Right ventricle myocardium inferior (tissue), 1 donor: ENCODE measurements at regions not wholly inside any gene's neighbourhood (a gene's known extent, or its start where the extent isn't known, plus 50 kb on each side); places are given as distances from the start of the nearest gene placed in this dataset.

ENCODE experiments used
- ATAC-seq: fragments of 200-7000 bp; cut with Tn5 transposase; one replicate; pipeline ENCODE4 v1.9.1; 2020; ENCODE audit warnings: mild to moderate bottlenecking, moderate library complexity
- DNase-seq: peaks from one replicate; pipeline ENCODE4 v3.0.0; 2021; ENCODE audit errors: missing footprints
- intact Hi-C: fragments of 100-400 bp; cut with DNase I; formaldehyde crosslinking; loops from one replicate; pipeline ENCODE4 v1.11.0; 2022
- donor health status: DM: no; HTN: yes; CAD: no; lungs with severe emphysema.

GRCh38 chr6:145244349-145245100 is 490.8 kb downstream of the EPM2A start:
- no peak for DNase-seq

GRCh38 chr6:145245119-145245518 is 490.2 kb downstream of the EPM2A start:
- DNase-seq (no peak), ATAC-seq (peak; percentile 20)
- intact Hi-C loops: no loop called here

More at GRCh38 chr6:145244349-145245100, 490.8 kb downstream of the EPM2A start:
- ATAC-seq: no peak
- intact Hi-C loops: no loop called here

- ATAC-seq (no peak), DNase-seq (no peak)
- intact Hi-C loops: no loop called here
These were observed 487.5 kb downstream of the EPM2A start for GRCh38 chr6:145247692-145248419.

DNA sequence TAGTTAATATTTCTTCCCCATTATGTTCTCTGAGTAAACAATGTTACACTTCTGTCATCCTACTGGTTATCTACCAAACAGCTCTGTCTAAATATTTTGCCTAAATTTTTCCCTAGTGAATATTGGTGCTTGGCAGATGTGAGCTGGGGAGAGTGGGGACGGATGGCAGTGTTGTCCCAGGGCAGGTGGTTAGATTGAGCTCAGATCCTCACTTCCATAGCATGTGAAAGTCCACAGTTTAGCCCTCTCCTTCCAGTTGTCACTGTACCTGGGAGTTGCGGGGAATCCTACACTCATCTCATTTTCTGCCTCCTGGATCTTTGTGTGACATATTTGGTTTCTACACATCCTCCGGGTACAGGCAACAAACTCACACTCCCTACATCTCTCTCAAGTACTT is 484.9 kb downstream of the EPM2A start:
- no peak for ATAC-seq
- intact Hi-C loops: no loop called here
- DNase-seq: no peak

DNA sequence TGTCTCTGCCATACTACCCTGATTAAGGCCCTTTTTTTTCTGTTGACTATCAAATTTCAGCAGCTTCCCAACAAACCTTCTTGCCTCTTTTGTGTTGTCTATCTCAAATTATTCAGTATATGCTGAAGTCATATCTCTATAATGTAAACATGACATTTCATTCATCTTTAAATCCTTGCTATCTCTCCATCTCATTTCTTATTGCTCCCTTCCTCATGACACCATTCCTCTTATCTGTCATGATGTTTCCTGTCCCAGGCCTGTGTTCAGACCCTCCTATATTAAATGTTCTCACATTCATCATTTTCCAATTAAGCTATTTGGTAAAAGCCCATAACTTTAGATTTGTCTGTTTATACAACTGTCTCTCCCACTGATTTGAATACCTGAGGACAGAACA is 482.6 kb downstream of the EPM2A start:
- intact Hi-C loops: no loop called here
- ATAC-seq (no peak), DNase-seq (no peak)

- ATAC-seq (no peak), DNase-seq (no peak)
- intact Hi-C loops: no loop called here
These were observed 480.5 kb downstream of the EPM2A start for GRCh38 chr6:145254649-145255401.

- DNase-seq: no peak
- no peak for ATAC-seq
These were observed 477.6 kb downstream of the EPM2A start for GRCh38 chr6:145257704-145258103.

DNA sequence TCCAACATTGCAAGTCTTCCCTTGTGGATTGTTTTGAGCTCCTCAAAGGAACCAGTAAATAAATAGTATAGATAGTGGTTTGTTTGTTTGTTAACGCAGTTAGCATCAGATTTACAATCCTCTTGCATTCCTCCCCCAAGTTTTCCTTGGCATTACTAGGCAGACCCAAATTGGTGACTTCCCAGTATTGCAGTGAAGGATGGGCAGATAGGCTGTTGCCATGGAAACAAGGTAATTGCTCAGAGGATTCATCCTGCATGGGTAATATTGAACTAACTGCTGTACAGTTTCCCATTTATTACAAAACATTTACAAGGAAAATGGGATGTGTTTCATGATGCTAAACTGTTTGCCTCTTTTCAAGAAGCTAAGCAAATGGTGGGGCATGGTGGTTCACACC is 477.2 kb downstream of the EPM2A start:
- DNase-seq (no peak), ATAC-seq (no peak)
- intact Hi-C loops: no loop called here

More at GRCh38 chr6:145257704-145258103, 477.6 kb downstream of the EPM2A start:
- intact Hi-C loops: no loop called here

GRCh38 chr6:145260484-145261175 is 474.7 kb downstream of the EPM2A start:
- ATAC-seq (no peak), DNase-seq (no peak)
- intact Hi-C loops: no loop called here

DNA sequence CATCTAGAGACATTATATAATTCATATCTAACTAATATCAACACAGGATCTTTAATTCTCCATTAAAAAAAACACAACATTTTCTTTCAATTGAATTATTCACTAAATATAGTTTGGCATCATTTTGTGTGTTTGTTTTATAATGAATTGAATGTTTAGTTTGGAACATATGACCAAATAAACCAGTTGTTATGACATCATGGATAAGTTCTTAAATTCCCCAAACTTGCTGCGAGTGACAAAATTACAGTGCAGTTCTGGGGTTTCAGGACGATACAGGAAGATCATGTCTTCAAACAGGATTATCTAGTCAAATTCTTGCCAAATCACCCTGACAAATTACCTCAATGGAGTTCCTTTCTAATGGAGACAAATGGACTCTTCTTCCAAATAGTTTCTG is 473.6 kb downstream of the EPM2A start:
- ATAC-seq (no peak), DNase-seq (no peak)
- intact Hi-C loops: no loop called here

DNA sequence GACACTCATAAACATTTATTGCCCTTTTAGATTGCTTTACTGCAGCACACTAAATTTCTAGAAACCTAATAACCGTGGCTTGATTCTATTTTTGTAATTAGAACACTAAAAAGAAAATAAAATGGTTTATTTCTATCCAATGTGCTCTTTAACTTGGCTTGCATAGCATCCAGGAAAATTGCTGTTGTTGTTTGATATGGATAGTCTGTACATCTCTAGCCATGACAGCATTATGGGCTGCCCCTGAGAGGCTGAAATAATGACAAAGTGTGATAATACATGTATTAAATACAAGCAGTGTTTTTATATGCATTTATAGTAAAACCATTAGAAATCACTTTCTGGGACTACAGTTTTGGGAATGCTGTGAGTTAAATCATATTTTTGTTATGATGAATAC is 472.5 kb downstream of the EPM2A start:
- ATAC-seq: no peak

DNA sequence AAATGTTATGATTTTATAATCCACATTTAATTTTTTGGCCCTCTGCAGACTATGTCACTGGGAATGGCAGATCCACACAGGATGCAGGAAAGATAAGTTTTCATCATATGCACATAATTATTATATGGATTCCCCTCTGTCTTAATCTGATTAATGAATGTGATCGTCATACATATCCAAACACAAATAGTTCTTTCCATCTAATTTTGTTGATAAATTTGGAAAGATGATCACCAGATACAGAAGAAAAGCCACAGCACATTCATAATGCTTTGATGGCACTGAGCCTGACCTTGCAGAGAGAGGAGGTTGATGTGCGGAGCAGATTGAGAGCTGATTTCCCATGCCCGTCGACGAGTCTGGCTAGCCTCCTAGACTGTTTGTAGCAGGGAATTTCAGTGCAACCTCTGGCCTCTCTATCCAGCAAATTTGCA is 471.5 kb downstream of the EPM2A start:
- intact Hi-C loops: no loop called here
- DNase-seq (no peak), ATAC-seq (no peak)

More for the DNA sequence above, 472.5 kb downstream of the EPM2A start:
- no peak for DNase-seq
- intact Hi-C loops: no loop called here

- DNase-seq (no peak), ATAC-seq (no peak)
- intact Hi-C loops: no loop called here
These were observed 468.8 kb downstream of the EPM2A start for GRCh38 chr6:145266432-145267075.

- intact Hi-C loops: no loop called here
- no peak for ATAC-seq
- DNase-seq: no peak
These were observed 468.0 kb downstream of the EPM2A start for GRCh38 chr6:145267076-145267867.

DNA sequence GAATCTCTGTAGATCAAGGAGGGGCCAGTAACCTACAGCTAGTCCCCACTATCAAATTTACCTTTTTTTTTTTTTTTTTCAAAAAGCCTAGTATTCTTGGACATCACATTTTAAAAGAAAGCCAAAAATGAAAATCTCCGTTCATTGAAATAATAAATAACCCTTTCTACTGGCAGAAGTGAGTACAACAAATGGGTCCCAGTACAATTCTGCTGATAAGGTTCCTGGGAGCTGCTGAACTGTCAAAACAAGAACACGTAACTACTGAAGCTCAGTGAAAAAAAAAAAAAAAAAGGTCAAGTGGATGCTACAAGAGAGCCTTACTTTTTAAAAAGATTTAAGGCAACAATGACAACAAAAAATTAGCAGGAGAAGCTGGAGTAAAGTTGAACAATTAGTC is 464.9 kb downstream of the EPM2A start:
- intact Hi-C loops: no loop called here
- ATAC-seq: peak; percentile 42
- DNase-seq: no peak

GRCh38 chr6:145271040-145271439 is 464.3 kb downstream of the EPM2A start:
- no peak for ATAC-seq
- intact Hi-C loops: no loop called here

GRCh38 chr6:145271577-145271976 is 463.7 kb downstream of the EPM2A start:
- DNase-seq: no peak
- ATAC-seq: no peak
- intact Hi-C loops: no loop called here

More at GRCh38 chr6:145271040-145271439, 464.3 kb downstream of the EPM2A start:
- DNase-seq: no peak

DNA sequence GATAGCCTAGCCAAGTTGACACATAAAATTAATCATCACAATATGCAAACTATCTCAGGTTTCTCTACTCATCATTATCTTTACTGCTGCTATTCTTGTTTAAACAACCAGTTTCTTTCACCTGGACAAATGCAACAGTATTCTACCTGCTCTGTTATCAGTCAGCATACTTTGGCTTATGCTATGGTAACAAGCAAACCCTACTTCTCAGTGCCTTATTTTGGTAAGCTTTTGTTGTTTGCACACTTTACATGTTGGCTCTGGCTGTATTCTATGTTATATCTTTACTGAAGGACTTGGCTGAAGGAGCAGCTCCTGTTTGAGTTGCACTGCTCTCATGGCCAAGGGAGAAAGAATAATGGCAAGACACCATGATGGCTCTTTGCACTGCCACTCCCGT is 463.1 kb downstream of the EPM2A start:
- no peak for ATAC-seq
- no peak for DNase-seq
- intact Hi-C loops: no loop called here
